HEK293 (cell line): ENCODE measurements at regions not wholly inside any gene's neighbourhood (a gene's known extent, or its start where the extent isn't known, plus 50 kb on each side); places are given as distances from the start of the nearest gene placed in this dataset.

Experiments used
- CTCF ChIA-PET: fragments of 350-600 bp; formaldehyde crosslinking; extraction: SDS; loops from one replicate; lab custom pipeline; 2021; ENCODE audit warnings: antibody characterized with exemption; lab: Yijun Ruan, JAX
- POLR2A ChIA-PET: fragments of 300-600 bp; formaldehyde crosslinking; extraction: SDS; loops from one replicate; lab custom pipeline; 2020; ENCODE audit warnings: antibody characterized with exemption, inconsistent platforms; lab: Yijun Ruan, JAX
- H3K27ac ChIP-seq: fragments of 200-500 bp; sonication (Bioruptor generic); 2 replicates; pipeline ENCODE4 v1.5.1; 2014; ENCODE audit warnings: low read depth, low read length, control low read depth, inconsistent platforms; ENCODE audit errors: extremely low read depth
- H3K36me3 ChIP-seq, 2 experiments: fragments of 200-500 bp in 1 of 2; sonication (Bioruptor generic) in 1 of 2; 1 replicate in 1 of 2; 2 replicates in 1 of 2; pipeline ENCODE4 v1.5.1; 2014 to 2017; ENCODE audit warnings: inconsistent platforms in 2 of 2, low read length in 2 of 2; ENCODE audit not compliant: control insufficient read depth in 2 of 2, insufficient read depth in 1 of 2
- H3K4me1 ChIP-seq: fragments of 200-500 bp; sonication (Bioruptor generic); 2 replicates; pipeline ENCODE4 v1.5.1; 2014; ENCODE audit warnings: mild to moderate bottlenecking, low read length, inconsistent platforms; ENCODE audit not compliant: control insufficient read depth, insufficient read depth
- H3K4me3 ChIP-seq: 2 replicates; pipeline ENCODE4 v1.5.1; 2011; ENCODE audit warnings: low read depth, mild to moderate bottlenecking, control low read depth, low read length, moderate library complexity
- H3K9me3 ChIP-seq: fragments of 200-500 bp; sonication (Bioruptor generic); 2 replicates; pipeline ENCODE4 v1.5.1; 2014; ENCODE audit warnings: low read depth, low read length, inconsistent platforms; ENCODE audit not compliant: control insufficient read depth, insufficient read depth
- TRIM28 ChIP-seq: IDR thresholded peaks from 2 replicates; pipeline ENCODE4 v1.6.1; 2011; ENCODE audit warnings: low read length, control low read depth, borderline replicate concordance
- YY1 ChIP-seq: fragments of 450-650 bp; formaldehyde crosslinking; IDR thresholded peaks from 2 replicates; pipeline ENCODE4 v1.5.1; 2018; ENCODE audit warnings: missing biosample characterization, missing genetic modification characterization
- ZNF121 ChIP-seq: fragments of 450-650 bp; formaldehyde crosslinking; IDR thresholded peaks from 2 replicates; pipeline ENCODE4 v1.5.1; 2016; ENCODE audit warnings: missing biosample characterization, missing genetic modification characterization
- ZNF133 ChIP-seq: fragments of 450-650 bp; formaldehyde crosslinking; IDR thresholded peaks from 2 replicates; pipeline ENCODE4 v1.5.1; 2016; ENCODE audit warnings: missing biosample characterization, missing genetic modification characterization
- ZNF169 ChIP-seq: fragments of 450-650 bp; formaldehyde crosslinking; IDR thresholded peaks from 2 replicates; pipeline ENCODE4 v1.5.1; 2016; ENCODE audit warnings: missing biosample characterization, missing genetic modification characterization
- ZNF19 ChIP-seq: fragments of 450-650 bp; formaldehyde crosslinking; IDR thresholded peaks from 2 replicates; pipeline ENCODE4; 2016; ENCODE audit warnings: missing biosample characterization, missing genetic modification characterization, low read depth
- ZNF311 ChIP-seq: fragments of 450-650 bp; formaldehyde crosslinking; IDR thresholded peaks from 2 replicates; pipeline ENCODE4 v1.5.1; 2017; ENCODE audit warnings: missing biosample characterization, missing genetic modification characterization, borderline replicate concordance
- ZNF354C ChIP-seq: fragments of 450-650 bp; formaldehyde crosslinking; IDR thresholded peaks from 2 replicates; pipeline ENCODE4 v1.5.1; 2016; ENCODE audit warnings: missing biosample characterization, missing genetic modification characterization, low read depth, borderline replicate concordance
- ZNF391 ChIP-seq: fragments of 450-650 bp; formaldehyde crosslinking; IDR thresholded peaks from 2 replicates; pipeline ENCODE4 v1.5.1; 2016; ENCODE audit warnings: low read depth, missing biosample characterization, missing genetic modification characterization, borderline replicate concordance
- ZNF426 ChIP-seq: fragments of 450-650 bp; formaldehyde crosslinking; IDR thresholded peaks from 2 replicates; pipeline ENCODE4 v1.5.1; 2017; ENCODE audit warnings: missing biosample characterization, missing genetic modification characterization, mild to moderate bottlenecking, inconsistent platforms, moderate library complexity
- ZNF529 ChIP-seq: fragments of 450-650 bp; formaldehyde crosslinking; IDR thresholded peaks from 2 replicates; pipeline ENCODE4 v1.5.1; 2017; ENCODE audit warnings: missing genetic modification characterization, missing biosample characterization; ENCODE audit not compliant: insufficient replicate concordance
- ZNF549 ChIP-seq: fragments of 450-650 bp; IDR thresholded peaks from 2 replicates; pipeline ENCODE4 v1.5.1; 2018; ENCODE audit warnings: missing biosample characterization, missing genetic modification characterization, mild to moderate bottlenecking, inconsistent platforms, moderate library complexity
- ZNF626 ChIP-seq: fragments of 450-650 bp; sonication (Bioruptor Pico); formaldehyde crosslinking; IDR thresholded peaks from 2 replicates; pipeline ENCODE4 v1.5.1; 2018; ENCODE audit warnings: missing biosample characterization, missing genetic modification characterization, inconsistent platforms
- ZNF747 ChIP-seq: fragments of 450-650 bp; formaldehyde crosslinking; IDR thresholded peaks from 2 replicates; pipeline ENCODE4 v1.5.1; 2016; ENCODE audit warnings: missing biosample characterization, missing genetic modification characterization
- ZNF777 ChIP-seq: fragments of 450-650 bp; formaldehyde crosslinking; IDR thresholded peaks from 2 replicates; pipeline ENCODE4 v1.5.1; 2017; ENCODE audit warnings: missing biosample characterization, missing genetic modification characterization, borderline replicate concordance
- ZNF791 ChIP-seq: fragments of 450-650 bp; formaldehyde crosslinking; IDR thresholded peaks from 2 replicates; pipeline ENCODE4 v1.5.1; 2016; ENCODE audit warnings: missing biosample characterization, missing genetic modification characterization
- ZSCAN23 ChIP-seq: fragments of 450-650 bp; formaldehyde crosslinking; IDR thresholded peaks from 2 replicates; pipeline ENCODE4 v1.5.1; 2016; ENCODE audit warnings: missing biosample characterization, missing genetic modification characterization
- TF ChIP-seq, protein P1 (sequence below): fragments of 450-650 bp; formaldehyde crosslinking; IDR thresholded peaks from 2 replicates; pipeline ENCODE4 v1.5.1; 2016; ENCODE audit warnings: missing biosample characterization, missing genetic modification characterization
- TF ChIP-seq, protein P2 (sequence below): fragments of 450-650 bp; formaldehyde crosslinking; IDR thresholded peaks from 2 replicates; pipeline ENCODE4 v1.5.1; 2016; ENCODE audit warnings: missing biosample characterization, missing genetic modification characterization
- TF ChIP-seq, protein P3 (sequence below): fragments of 450-650 bp; formaldehyde crosslinking; IDR thresholded peaks from 2 replicates; pipeline ENCODE4 v1.5.1; 2016; ENCODE audit warnings: missing biosample characterization, missing genetic modification characterization

DNA sequence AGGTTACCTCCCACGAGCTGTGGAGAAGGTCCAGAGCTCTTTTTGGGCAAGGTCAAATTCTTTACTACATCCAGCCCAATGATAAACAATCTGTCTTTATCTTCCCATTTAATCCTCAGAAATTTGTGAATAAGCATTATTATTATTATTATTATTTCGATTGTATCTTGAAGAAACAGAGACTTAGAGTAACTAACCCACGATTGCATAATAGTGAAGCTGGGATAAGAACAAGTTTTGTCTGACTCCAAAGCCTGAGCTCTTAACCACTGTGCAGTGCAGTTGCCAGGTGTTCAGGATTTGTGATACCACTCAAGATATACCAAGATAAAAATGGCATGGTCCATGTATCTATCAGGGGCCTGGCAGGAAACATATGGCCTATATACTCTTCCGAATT, 166.5 kb upstream of the LDB2 start:
- H3K4me3 ChIP-seq, result no peak overlapping the region
- H3K4me1 ChIP-seq, result no peaks in the 10 kb centered on the region
- TF ChIP-seq ZNF529 (no peak), ZNF549 (tag by site-specific recombination) (no peak), ZNF19 (tag by site-specific recombination) (no peak), ZNF311 (tag by site-specific recombination) (no peak), ZNF426 (tag by site-specific recombination) (no peak), TRIM28 (no peak), ZNF169 (no peak), ZNF626 (tag by site-specific recombination) (no peak), ZNF354C (tag by site-specific recombination) (no peak), YY1 (tag by site-specific recombination) (no peak), ZNF747 (tag by site-specific recombination) (no peak), ZNF133 (tag by site-specific recombination) (no peak), ZNF791 (tag by site-specific recombination) (no peak), ZNF777 (tag by site-specific recombination) (no peak), ZNF121 (tag by site-specific recombination) (no peak), ZSCAN23 (tag by site-specific recombination) (no peak), ZNF391 (tag by site-specific recombination) (no peak)
- TF ChIP-seq, protein P1, sequence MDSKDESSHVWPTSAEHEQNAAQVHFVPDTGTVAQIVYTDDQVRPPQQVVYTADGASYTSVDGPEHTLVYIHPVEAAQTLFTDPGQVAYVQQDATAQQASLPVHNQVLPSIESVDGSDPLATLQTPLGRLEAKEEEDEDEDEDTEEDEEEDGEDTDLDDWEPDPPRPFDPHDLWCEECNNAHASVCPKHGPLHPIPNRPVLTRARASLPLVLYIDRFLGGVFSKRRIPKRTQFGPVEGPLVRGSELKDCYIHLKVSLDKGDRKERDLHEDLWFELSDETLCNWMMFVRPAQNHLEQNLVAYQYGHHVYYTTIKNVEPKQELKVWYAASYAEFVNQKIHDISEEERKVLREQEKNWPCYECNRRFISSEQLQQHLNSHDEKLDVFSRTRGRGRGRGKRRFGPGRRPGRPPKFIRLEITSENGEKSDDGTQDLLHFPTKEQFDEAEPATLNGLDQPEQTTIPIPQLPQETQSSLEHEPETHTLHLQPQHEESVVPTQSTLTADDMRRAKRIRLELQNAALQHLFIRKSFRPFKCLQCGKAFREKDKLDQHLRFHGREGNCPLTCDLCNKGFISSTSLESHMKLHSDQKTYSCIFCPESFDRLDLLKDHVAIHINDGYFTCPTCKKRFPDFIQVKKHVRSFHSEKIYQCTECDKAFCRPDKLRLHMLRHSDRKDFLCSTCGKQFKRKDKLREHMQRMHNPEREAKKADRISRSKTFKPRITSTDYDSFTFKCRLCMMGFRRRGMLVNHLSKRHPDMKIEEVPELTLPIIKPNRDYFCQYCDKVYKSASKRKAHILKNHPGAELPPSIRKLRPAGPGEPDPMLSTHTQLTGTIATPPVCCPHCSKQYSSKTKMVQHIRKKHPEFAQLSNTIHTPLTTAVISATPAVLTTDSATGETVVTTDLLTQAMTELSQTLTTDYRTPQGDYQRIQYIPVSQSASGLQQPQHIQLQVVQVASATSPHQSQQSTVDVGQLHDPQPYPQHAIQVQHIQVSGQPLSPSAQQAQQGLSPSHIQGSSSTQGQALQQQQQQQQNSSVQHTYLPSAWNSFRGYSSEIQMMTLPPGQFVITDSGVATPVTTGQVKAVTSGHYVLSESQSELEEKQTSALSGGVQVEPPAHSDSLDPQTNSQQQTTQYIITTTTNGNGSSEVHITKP (tag by site-specific recombination), result no peak
- TF ChIP-seq, protein P2, sequence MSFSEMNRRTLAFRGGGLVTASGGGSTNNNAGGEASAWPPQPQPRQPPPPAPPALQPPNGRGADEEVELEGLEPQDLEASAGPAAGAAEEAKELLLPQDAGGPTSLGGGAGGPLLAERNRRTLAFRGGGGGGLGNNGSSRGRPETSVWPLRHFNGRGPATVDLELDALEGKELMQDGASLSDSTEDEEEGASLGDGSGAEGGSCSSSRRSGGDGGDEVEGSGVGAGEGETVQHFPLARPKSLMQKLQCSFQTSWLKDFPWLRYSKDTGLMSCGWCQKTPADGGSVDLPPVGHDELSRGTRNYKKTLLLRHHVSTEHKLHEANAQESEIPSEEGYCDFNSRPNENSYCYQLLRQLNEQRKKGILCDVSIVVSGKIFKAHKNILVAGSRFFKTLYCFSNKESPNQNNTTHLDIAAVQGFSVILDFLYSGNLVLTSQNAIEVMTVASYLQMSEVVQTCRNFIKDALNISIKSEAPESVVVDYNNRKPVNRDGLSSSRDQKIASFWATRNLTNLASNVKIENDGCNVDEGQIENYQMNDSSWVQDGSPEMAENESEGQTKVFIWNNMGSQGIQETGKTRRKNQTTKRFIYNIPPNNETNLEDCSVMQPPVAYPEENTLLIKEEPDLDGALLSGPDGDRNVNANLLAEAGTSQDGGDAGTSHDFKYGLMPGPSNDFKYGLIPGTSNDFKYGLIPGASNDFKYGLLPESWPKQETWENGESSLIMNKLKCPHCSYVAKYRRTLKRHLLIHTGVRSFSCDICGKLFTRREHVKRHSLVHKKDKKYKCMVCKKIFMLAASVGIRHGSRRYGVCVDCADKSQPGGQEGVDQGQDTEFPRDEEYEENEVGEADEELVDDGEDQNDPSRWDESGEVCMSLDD (tag by site-specific recombination), result no peak
- TF ChIP-seq, protein P3, sequence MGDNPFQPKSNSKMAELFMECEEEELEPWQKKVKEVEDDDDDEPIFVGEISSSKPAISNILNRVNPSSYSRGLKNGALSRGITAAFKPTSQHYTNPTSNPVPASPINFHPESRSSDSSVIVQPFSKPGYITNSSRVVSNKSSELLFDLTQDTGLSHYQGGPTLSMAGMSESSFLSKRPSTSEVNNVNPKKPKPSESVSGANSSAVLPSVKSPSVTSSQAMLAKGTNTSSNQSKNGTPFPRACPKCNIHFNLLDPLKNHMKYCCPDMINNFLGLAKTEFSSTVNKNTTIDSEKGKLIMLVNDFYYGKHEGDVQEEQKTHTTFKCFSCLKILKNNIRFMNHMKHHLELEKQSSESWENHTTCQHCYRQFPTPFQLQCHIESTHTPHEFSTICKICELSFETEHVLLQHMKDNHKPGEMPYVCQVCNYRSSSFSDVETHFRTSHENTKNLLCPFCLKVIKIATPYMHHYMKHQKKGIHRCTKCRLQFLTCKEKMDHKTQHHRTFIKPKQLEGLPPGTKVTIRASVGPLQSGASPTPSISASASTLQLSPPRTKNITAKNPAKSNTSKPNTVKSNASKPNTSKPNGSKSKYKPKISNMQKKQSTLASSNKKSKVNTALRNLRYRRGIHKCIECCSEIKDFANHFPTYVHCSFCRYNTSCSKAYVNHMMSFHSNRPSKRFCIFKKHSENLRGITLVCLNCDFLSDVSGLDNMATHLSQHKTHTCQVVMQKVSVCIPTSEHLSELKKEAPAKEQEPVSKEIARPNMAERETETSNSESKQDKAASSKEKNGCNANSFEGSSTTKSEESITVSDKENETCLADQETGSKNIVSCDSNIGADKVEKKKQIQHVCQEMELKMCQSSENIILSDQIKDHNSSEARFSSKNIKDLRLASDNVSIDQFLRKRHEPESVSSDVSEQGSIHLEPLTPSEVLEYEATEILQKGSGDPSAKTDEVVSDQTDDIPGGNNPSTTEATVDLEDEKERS (tag by site-specific recombination), result no peak
- H3K27ac ChIP-seq, result no peak overlapping the region
- H3K9me3 ChIP-seq, result no peaks in the 10 kb centered on the region
- POLR2A ChIA-PET, result no interaction called here
- H3K36me3 ChIP-seq, result no peaks in the 10 kb centered on the region
- CTCF ChIA-PET, result interaction anchor here (0.5 kb wide), 1 partner anchor 78 kb away, joined by 4 read pairs; no protein-coding TSS in a partner anchor
